ENCODE measurements at regions not wholly inside any gene's neighbourhood (a gene's known extent, or its start where the extent isn't known, plus 50 kb on each side); places are given as distances from the start of the nearest gene placed in this dataset.

DNA sequence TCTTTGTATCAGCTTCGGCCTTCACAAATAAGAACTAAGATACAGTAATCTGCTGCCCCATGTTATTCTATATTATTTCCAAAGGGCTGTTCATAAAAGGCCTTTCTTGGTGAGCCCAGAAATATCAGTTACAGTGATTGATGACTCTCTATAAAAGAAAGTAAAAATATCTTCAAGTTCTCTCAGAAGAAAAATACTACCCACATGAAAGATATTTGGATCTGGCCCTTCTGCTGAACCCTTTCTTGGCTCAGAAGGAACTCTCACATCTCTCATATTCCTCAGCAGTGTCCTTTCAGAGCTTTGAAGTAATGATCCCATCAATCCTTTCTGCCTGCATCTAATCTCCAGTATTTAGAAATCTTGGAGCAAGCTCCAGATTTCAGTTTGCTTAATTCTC, 76.3 kb upstream of the SLITRK1 start:
- TF ChIP-seq, protein P1, sequence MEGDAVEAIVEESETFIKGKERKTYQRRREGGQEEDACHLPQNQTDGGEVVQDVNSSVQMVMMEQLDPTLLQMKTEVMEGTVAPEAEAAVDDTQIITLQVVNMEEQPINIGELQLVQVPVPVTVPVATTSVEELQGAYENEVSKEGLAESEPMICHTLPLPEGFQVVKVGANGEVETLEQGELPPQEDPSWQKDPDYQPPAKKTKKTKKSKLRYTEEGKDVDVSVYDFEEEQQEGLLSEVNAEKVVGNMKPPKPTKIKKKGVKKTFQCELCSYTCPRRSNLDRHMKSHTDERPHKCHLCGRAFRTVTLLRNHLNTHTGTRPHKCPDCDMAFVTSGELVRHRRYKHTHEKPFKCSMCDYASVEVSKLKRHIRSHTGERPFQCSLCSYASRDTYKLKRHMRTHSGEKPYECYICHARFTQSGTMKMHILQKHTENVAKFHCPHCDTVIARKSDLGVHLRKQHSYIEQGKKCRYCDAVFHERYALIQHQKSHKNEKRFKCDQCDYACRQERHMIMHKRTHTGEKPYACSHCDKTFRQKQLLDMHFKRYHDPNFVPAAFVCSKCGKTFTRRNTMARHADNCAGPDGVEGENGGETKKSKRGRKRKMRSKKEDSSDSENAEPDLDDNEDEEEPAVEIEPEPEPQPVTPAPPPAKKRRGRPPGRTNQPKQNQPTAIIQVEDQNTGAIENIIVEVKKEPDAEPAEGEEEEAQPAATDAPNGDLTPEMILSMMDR (IDR thresholded peaks at IDR 0.05): no peak

DNA sequence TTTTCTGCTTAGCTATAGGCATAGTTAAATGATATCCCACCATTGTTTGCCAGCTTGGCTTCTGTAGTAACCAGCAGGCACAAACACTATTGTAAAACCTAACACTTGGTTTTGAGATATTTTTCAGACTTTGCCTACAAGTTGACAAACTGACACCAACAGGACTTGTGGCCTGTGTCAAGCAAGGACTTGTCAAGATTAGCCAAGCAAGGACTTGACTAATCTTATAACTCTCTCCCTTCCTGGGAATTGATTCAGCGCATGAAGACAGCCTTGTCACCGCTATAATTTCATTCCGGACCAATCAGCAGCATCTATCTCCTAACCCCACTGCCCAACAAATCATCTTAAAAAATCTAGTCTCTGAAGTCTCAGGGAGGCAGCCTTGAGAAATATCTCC, 72.7 kb upstream of the SLITRK1 start:
- TF ChIP-seq, protein P1 (IDR thresholded peaks at IDR 0.05): no peak

DNA sequence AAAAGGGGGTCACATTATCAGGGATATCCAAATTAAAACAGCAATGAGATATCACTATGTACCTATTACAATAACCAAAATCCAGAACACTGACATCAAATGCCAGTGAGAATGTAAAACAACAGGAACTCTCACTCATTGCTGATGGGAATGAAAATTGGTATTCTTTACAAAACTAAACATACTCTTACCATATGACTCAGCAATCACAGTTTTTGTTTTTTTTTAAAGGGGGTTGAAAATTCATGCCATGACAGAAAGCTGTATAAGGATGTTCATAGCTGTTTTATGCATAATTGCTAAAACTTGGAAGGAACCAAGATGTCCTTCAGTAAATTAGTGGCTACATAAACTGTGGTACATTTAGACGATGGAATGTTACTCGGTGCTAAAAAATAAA, 71.6 kb upstream of the SLITRK1 start:
- TF ChIP-seq, protein P1 (IDR thresholded peaks at IDR 0.05): no peak

DNA sequence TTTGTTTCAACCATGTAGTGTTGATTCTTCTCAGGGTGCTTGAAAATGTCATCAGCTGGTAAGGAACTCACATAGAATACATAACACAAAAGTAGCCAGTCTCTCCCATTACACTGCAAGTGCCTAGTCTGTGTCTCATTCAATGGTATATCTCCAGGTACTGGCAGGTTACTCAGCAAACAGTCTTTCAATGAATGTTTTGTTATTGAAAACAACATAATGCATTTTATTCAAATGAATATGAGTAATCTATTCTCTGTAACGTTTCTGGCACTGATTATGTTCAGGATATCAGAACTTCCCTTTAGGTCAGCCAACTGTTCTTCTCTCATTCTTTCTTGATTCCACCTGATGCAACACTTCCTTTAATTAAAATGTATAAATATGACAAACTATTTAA, 68.0 kb upstream of the SLITRK1 start:
- TF ChIP-seq, protein P1 (IDR thresholded peaks at IDR 0.05): no peak

DNA sequence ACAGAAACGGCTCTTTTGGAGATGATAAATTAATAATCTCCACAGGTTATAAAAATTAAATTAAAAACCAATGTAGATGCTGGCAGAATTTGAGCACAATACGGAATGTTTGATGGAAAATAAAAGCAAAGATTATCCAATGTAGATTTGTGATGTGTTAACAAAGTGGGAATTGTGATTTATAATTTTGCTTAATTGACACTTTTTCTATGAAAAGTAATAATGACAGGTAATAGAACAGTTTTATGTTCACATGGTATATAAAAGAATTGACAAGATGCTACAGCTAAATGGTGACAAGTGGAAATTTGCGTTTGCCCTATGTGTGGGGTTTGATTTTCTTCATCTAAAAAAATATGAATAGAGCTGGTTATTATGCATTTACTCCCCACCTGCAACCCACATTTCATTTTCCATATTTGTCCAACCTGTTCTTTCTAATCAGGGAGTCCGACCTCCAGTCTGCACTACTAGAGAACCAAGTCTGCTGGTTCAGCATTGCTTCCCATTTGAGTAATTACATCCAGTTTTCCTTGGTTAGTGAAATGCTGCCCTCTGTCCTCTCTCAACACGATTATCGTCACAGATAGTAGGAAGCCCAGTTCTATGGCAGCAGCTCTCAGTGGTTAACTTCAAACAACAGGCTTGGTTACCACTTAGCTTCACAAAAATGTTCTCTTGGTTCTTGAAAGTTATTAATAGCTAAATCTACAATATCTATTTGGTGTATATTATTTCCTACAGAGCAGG, 61.4 kb upstream of the SLITRK1 start:
- TF ChIP-seq, protein P1 (IDR thresholded peaks at IDR 0.05): no peak

DNA sequence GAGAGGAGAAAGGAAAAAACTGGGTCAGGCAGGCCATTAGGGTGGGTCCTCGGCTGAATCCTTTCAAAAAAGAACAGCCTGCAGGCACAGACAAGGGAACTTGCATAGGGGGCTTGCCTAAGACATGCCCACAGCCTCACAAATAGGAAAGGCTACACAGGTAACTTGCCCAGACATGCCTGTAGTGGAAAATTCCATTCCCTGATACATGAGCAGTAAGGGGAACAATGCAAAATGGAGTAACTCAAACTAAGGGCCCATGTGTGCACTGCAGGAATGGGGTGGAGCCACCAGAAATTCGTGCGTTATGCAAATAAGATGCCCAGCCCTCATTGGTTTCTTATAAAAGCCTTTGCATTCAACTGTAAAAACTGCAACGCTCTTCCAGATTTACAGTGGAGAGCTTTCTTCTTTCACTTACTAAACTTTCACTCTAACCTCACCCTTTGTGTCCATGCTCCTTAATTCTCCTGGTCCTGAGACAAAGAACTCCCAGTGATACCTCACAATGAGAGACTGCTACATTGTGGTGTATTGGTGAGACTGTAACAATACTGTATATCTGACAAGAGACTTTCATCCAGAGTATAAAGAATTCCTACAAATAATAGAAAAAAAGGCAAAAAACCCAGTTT, 59.5 kb upstream of the SLITRK1 start:
- TF ChIP-seq, protein P1 (IDR thresholded peaks at IDR 0.05): no peak

DNA sequence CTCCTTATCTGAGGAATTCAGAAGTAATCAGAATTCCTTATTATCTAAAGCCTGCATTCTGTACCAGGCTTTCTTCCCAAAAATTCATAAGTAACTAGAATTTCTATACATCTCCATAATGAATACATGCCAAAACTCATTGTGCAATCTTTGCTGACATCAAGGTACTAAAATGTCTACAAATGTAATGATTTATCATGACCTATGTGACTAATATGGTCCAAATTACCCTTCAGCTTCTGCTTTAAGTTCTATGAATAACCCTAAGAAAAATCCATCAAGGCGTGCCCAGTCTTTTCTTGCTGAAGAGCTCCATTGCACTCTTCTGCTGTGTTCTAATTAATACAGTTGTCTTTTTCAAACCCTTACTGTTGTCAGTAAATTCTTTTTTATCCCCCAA, 58.5 kb upstream of the SLITRK1 start:
- TF ChIP-seq, protein P1 (IDR thresholded peaks at IDR 0.05): no peak

All from LNCAP (cell line).